OCI-LY3 (cell line): ENCODE measurements at regions not wholly inside any gene's neighbourhood (a gene's known extent, or its start where the extent isn't known, plus 50 kb on each side); places are given as distances from the start of the nearest gene placed in this dataset.
"Not testable (repeated sequence)": the region's sequence is repeated elsewhere in the genome, so short reads cannot be mapped to it uniquely, and the experiment has no call there.

Experiments used
- H2AFZ ChIP-seq: fragments of 200-600, 300-600 bp; shearing (Covaris generic); 2 replicates; pipeline ENCODE4 v1.6.0; 2014; ENCODE audit warnings: antibody characterized with exemption, low read depth, low read length
- H3K27ac ChIP-seq: fragments of 200-600, 300-600 bp; sonication (generic); 2 replicates; pipeline ENCODE4 v1.5.1; 2014; ENCODE audit warnings: mild to moderate bottlenecking, low read length, moderate library complexity, mixed read lengths
- H3K27me3 ChIP-seq: fragments of 200-600, 300-600 bp; sonication (generic); 2 replicates; pipeline ENCODE4 v1.6.1; 2014; ENCODE audit warnings: low read depth, low read length, mixed read lengths
- H3K36me3 ChIP-seq: fragments of 200-600, 300-600 bp; sonication (generic); replicated peaks from 2 replicates; pipeline ENCODE3; 2014; ENCODE audit warnings: low read depth, low read length, mixed read lengths
- H3K4me1 ChIP-seq: fragments of 300-600, 200-600 bp; sonication (generic); 2 replicates; pipeline ENCODE4 v1.6.1; 2014; ENCODE audit warnings: low read length, mixed read lengths
- H3K4me2 ChIP-seq: fragments of 200-600, 300-600 bp; sonication (generic); 2 replicates; pipeline ENCODE4 v1.6.1; 2014; ENCODE audit warnings: low read length, mixed read lengths
- H3K4me3 ChIP-seq: fragments of 300-600, 200-600 bp; sonication (generic); 2 replicates; pipeline ENCODE4 v1.5.1; 2014; ENCODE audit warnings: antibody characterized with exemption, mild to moderate bottlenecking, low read length, moderate library complexity
- H3K79me2 ChIP-seq: fragments of 300-600, 200-600 bp; shearing (Covaris generic); 2 replicates; pipeline ENCODE4 v1.6.1; 2014; ENCODE audit warnings: mild to moderate bottlenecking, low read length, mixed read lengths
- H3K9ac ChIP-seq: fragments of 300-600, 200-600 bp; shearing (Covaris generic); 2 replicates; pipeline ENCODE4 v1.6.0; 2014; ENCODE audit warnings: mild to moderate bottlenecking, low read length, moderate library complexity
- H3K9me3 ChIP-seq: fragments of 200-600, 300-600 bp; shearing (Covaris generic); 2 replicates; pipeline ENCODE4 v1.6.1; 2014; ENCODE audit warnings: low read length, mixed read lengths; ENCODE audit not compliant: insufficient read depth
- H4K20me1 ChIP-seq: fragments of 200-600, 300-600 bp; sonication (generic); 2 replicates; pipeline ENCODE4 v1.6.1; 2016; ENCODE audit warnings: low read length, mixed read lengths; ENCODE audit not compliant: insufficient read depth
- CTCF ChIP-seq: fragments of 200-600, 300-600 bp; sonication (generic); IDR thresholded peaks from 2 replicates; pipeline ENCODE4 v1.5.1; 2014; ENCODE audit warnings: antibody characterized with exemption, low read length, low read depth
- EZH2phosphoT487 ChIP-seq: fragments of 200-600 bp; shearing (Covaris generic); IDR thresholded peaks from 2 replicates; pipeline ENCODE4 v1.6.1; 2018; ENCODE audit warnings: antibody characterized with exemption, mixed run types, low read depth

- no peak overlapping the region for H3K4me3 ChIP-seq
- H4K20me1 ChIP-seq = no peaks in the 10 kb centered on the region
- no peaks in the 10 kb centered on the region for H3K27me3 ChIP-seq
- no peak overlapping the region for H3K27ac ChIP-seq
- no peak overlapping the region for H3K9ac ChIP-seq
- peaks cover 6% of the 10 kb centered on the region for H3K4me1 ChIP-seq
- no peak overlapping the region for H3K4me2 ChIP-seq
- no peaks in the 10 kb centered on the region for H3K9me3 ChIP-seq
- H3K79me2 ChIP-seq = no peaks in the 10 kb centered on the region
- no peaks in the 10 kb centered on the region for H3K36me3 ChIP-seq
- no peak for TF ChIP-seq CTCF
- no peak for TF ChIP-seq EZH2phosphoT487
- H2AFZ ChIP-seq = no peak overlapping the region
These were observed 209.4 kb upstream of the ATP6AP2 start for GRCh38 chrX:40371376-40371775.

- Histone ChIP-seq H4K20me1 (no peaks in the 10 kb centered on the region), H3K4me1 (no peaks in the 10 kb centered on the region), H3K36me3 (no peaks in the 10 kb centered on the region), H3K9me3 (no peaks in the 10 kb centered on the region), H3K27me3 (no peaks in the 10 kb centered on the region), H3K79me2 (no peaks in the 10 kb centered on the region), H3K9ac (no peak overlapping the region), H3K4me3 (no peak overlapping the region), H3K4me2 (no peak overlapping the region), H2AFZ (no peak overlapping the region), H3K27ac (no peak overlapping the region)
- TF ChIP-seq CTCF (no peak), EZH2phosphoT487 (no peak)
These were observed 212.1 kb upstream of the ATP6AP2 start for GRCh38 chrX:40368611-40369061.

GRCh38 chrX:40366661-40367060 is 214.1 kb upstream of the ATP6AP2 start:
- H3K27ac ChIP-seq = no peak overlapping the region
- no peak overlapping the region for H3K4me2 ChIP-seq
- no peak overlapping the region for H2AFZ ChIP-seq
- H3K9me3 ChIP-seq = no peaks in the 10 kb centered on the region
- H4K20me1 ChIP-seq = no peaks in the 10 kb centered on the region
- H3K4me1 ChIP-seq = no peaks in the 10 kb centered on the region
- no peaks in the 10 kb centered on the region for H3K27me3 ChIP-seq
- TF ChIP-seq EZH2phosphoT487 = no peak
- no peak for TF ChIP-seq CTCF
- H3K36me3 ChIP-seq = no peaks in the 10 kb centered on the region
- H3K4me3 ChIP-seq = no peak overlapping the region
- H3K79me2 ChIP-seq = no peaks in the 10 kb centered on the region
- no peak overlapping the region for H3K9ac ChIP-seq

- H3K4me1 ChIP-seq, H3K4me2 ChIP-seq, H3K27me3 ChIP-seq, H3K36me3 ChIP-seq, H3K9ac ChIP-seq, H3K27ac ChIP-seq, H3K79me2 ChIP-seq, H3K9me3 ChIP-seq, H4K20me1 ChIP-seq, H2AFZ ChIP-seq, H3K4me3 ChIP-seq: not testable (repeated sequence)
These were observed 218.5 kb upstream of the ATP6AP2 start for GRCh38 chrX:40362291-40362690.

GRCh38 chrX:40360557-40360956 is 220.2 kb upstream of the ATP6AP2 start:
- Histone ChIP-seq H2AFZ (no peak overlapping the region), H3K9ac (no peak overlapping the region), H3K27ac (no peak overlapping the region), H3K9me3 (no peaks in the 10 kb centered on the region), H3K27me3 (no peaks in the 10 kb centered on the region), H3K4me2 (no peak overlapping the region), H3K79me2 (no peaks in the 10 kb centered on the region), H4K20me1 (no peaks in the 10 kb centered on the region), H3K36me3 (no peaks in the 10 kb centered on the region), H3K4me3 (no peak overlapping the region), H3K4me1 (no peaks in the 10 kb centered on the region)
- no peak for TF ChIP-seq EZH2phosphoT487
- no peak for TF ChIP-seq CTCF
